HEK293 (cell line): ENCODE measurements at regions not wholly inside any gene's neighbourhood (a gene's known extent, or its start where the extent isn't known, plus 50 kb on each side); places are given as distances from the start of the nearest gene placed in this dataset.

ENCODE experiments used
- CTCF ChIP-seq: fragments of 450-650 bp; formaldehyde crosslinking; IDR thresholded peaks from 2 replicates; pipeline ENCODE4 v1.5.1; 2016; ENCODE audit warnings: missing biosample characterization, missing genetic modification characterization
- REST ChIP-seq: fragments of 450-650 bp; formaldehyde crosslinking; IDR thresholded peaks from 2 replicates; pipeline ENCODE4 v1.5.1; 2016; ENCODE audit warnings: missing biosample characterization, missing genetic modification characterization
- ZBTB17 ChIP-seq: fragments of 450-650 bp; formaldehyde crosslinking; IDR thresholded peaks from 2 replicates; pipeline ENCODE4 v1.5.1; 2016; ENCODE audit warnings: missing biosample characterization, missing genetic modification characterization
- ZBTB21 ChIP-seq: fragments of 450-650 bp; formaldehyde crosslinking; IDR thresholded peaks from 2 replicates; pipeline ENCODE4 v1.5.1; 2017; ENCODE audit warnings: missing biosample characterization, missing genetic modification characterization

GRCh38 chr1:83697220-83697619 lies 301.7 kb downstream of the TTLL7 start:
- TF ChIP-seq ZBTB17 (no peak), CTCF (tag by site-specific recombination) (no peak), REST (tag by site-specific recombination) (no peak), ZBTB21 (tag by site-specific recombination) (no peak)
